CD4-positive, alpha-beta T cell treated with Interleukin-2 at 100 ng/mL for 4 hours (primary cell): ENCODE measurements at regions not wholly inside any gene's neighbourhood (a gene's known extent, or its start where the extent isn't known, plus 50 kb on each side); places are given as distances from the start of the nearest gene placed in this dataset.

ENCODE experiments used
- DNase-seq: peaks from one replicate; pipeline ENCODE4 v3.0.0-alpha.2; 2020; ENCODE audit warnings: low spot score

DNA sequence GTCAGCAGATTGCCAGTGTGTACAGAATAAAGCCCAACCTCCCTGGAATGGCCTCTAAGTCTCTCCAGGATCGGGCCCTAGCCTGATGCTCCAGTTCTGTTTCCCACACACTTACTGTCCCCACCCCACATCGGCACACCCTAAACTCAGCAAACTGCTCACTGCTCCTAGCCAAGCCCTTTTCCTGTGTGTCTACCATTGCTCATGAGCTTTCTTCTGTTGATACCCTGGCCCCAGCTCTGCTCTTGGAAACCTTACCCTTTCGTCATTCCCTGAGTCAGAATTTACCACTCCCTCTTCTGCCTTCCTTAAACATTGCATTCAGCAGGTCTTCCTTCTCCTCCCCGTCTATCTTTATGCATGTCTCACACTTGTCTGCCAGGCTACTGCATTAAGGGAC lies 158.9 kb downstream of the TMX1 start:
- DNase-seq = no peak

DNA sequence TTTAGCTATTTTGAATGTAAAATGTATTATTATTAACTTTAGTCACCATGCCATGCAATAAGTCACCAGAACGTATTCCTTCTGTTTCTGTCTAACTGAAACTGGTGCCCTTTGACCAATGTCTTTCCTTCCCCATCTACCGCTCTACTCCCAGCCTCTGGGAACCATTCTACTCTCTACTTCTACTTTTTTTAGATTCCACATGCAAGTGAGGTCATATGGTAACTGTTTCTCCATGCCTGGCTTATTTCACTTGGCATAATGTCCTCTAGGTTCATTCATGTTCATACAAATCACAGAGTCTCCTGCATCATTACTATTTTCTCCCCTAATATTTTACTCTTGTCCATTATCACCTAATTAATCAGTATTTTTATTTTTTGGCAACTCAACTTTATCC lies 160.1 kb downstream of the TMX1 start:
- no peak for DNase-seq

DNA sequence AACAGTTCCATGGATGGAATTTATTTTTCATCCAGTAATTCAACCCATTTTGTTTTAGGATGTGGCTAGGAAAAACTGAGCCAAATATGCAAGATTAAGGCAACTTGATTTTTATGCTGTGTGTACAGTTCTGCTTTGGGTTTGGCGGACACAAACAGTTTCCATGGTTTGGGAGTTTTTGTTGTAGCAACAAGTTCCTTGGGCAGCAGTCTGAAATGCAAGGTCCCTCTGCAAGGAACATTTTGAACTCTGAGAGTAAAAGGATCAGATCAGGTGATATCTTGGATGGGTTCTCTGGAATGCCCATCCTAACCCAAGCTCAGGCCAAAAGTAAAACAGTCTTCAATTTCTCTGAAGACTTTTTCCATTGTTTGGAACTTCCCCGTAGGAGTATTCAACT lies 161.2 kb downstream of the TMX1 start:
- no peak for DNase-seq

DNA sequence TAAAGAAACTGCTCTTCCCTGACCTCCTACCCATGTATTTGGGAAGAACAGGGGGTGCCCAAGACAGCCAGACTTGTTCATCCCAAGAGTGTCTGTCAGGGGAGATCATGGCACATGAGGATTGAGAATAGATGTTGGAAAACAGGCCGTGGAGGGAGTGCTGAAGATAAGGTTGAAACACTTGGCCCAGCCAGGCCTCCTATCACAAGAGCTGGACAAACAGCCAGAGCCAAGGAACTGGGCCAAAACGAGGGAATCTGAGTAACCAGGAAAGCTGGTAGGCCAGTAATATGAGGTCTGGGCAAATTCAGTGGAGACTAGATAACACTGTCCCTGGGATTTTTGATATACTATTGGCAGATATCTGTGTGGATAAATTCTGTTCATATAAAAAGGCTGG lies 161.7 kb downstream of the TMX1 start:
- no peak for DNase-seq

DNA sequence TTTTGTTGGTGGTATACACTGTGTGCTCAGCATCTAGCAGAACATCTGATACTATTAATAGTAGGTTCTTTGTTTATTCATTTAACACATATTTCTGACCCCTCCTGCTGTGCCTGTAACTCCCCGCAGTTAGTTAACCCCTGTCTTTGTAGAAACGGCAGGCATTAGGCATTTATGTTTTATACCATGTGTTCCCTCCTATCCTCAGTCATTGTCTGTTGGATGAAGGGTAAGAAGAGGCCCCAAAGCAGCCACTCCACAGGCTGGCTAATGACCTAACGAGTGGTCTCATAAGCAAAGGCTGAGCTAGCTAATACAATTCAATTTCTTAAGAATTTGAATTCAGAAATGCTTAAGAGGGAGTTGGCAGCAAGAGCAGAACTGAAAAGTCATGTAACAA lies 170.8 kb downstream of the TMX1 start:
- no peak for DNase-seq

DNA sequence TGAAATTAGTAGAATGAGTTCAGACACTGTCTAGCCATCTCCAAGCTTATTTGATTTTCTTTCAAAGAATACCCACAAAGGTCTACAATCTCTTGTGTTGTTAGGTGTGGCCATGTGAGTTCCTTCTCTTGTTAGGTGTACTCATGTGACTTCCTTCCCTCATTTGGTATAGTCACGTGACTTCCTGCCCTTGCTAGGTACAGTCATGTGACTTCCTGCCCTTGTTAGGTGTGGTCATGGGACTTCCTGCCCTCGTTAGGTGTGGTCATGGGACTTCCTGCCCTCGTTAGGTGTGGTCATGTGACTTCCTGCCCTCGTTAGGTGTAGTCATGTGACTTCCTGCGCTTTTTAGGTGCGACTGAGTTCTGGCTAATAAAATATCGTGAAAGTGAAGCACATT lies 179.6 kb downstream of the TMX1 start:
- peak; percentile 23 for DNase-seq

DNA sequence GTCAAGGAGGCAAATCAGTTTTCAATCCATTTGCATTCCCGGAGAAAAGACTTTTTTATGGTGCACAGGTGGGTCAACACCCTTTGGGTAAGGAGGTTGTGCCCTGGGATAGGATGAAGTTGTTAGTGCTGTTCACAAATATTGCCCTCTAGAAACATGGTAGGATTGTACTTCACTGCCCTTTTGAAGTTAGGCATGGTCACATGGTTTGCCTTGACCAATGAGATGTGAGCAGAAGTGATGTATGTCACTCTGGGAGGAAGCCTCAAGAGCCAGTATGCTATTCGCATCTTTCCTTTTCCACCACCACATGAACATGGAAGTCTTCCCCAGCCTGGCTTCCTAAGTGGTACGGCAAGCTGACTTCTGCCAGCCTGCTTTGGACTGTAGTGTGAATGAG lies 182.7 kb downstream of the TMX1 start:
- no peak for DNase-seq

DNA sequence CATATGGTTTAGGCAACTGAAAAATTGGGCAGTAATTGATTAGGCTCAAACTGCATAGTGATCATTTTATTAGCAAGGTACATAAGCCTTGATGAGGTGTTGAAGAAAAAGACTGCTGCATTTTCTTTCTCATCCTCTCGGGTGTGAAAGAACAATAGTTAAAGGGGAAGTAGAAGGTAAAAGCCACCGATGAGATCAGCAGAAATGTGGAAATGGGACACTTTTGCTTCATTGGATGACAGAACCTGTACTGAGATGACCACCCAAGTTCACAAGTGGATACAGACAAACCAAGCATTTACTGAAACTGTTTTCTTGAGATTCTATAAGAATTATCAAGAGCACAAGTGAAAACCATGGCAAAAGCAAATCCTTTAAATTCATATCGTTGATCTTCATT lies 184.0 kb downstream of the TMX1 start:
- no peak for DNase-seq

DNA sequence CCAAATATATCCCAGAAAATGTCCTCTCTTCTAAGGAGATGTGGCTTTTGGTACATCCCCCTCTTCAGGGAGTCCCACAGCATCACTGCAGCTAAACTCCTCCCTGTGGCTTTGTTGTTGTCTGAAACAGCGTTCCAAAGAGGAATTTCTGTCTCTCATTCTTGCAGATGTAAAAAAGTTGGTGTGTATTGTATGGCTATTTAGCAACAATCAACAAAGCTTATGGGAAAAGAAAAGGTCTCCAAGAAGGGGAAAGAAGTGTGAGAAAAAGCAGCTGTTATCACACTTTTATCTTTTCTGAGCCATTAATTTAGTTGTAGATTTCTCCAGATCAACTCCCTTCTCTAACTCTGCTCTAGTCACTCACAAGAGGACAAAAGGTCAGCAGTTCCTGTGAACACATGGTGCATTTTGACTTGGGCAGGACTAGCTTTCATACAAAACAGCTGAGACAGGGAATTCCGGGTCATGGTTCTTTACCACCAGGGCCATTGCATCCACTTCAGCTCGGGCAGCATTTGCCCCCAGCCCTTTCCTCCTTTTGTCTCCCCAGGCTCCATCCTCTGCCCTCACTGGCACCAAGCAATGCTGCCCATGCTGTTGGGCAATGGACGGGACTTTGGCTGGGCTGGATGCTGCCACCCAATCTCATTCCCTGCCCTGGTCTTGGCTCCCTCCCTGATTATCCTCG lies 184.7 kb downstream of the TMX1 start:
- DNase-seq = no peak

DNA sequence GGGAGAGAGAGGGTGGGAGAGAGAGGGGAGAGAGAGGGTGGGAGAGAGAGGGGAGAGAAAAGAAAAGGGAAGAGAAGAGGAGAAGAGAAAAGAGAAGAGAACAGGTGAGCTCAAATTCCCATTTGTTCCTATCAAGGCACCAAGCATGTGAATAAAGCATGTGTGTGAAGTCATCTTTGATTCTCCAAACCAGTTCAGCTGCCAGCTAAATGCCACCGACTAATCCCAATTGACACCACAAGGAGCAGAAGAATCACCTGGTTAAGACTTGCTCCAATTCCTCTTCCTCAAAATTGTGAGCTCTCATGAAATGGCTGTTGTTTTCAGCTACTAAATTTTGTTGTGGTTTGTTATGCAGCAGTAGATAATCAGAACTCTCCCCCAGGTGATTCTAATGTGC lies 188.9 kb downstream of the TMX1 start:
- no peak for DNase-seq

DNA sequence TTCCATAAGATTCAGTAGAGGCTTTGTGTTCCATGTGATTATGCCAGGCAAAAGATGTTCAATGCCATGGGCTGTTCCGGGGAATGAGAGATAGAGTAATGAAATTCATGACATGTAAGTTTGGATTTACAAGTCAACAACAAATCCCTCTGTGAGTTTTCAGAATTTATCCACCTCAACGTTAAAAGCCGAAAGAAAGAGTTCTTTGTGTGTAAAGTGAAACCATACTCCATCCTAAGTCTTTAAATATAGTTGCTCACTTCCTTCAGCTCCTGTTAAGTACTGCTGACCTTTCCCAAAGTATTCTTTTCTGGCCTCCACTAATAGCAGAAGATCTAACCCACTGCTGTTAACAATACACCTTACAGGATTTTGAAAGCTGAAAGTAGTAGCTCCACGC lies 190.0 kb downstream of the TMX1 start:
- no peak for DNase-seq

DNA sequence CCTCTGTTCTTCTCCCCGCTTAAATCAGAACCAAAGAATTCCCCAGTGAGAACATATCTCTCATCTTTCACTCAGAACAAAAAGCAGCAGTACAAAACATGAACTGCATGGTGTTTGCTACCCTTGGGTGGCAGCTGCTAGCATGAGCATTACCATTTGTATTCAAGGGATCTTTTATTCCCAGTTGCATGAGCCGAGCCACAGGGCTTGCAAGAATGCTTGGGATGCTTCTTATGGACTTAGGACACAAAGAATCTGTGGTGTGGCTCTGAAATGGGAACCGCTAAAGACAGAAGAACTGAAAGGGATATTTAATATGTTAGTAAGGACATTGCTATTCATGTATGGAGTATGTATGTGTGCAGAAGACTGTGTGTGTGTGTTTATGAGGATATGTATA lies 190.6 kb downstream of the TMX1 start:
- DNase-seq = no peak

DNA sequence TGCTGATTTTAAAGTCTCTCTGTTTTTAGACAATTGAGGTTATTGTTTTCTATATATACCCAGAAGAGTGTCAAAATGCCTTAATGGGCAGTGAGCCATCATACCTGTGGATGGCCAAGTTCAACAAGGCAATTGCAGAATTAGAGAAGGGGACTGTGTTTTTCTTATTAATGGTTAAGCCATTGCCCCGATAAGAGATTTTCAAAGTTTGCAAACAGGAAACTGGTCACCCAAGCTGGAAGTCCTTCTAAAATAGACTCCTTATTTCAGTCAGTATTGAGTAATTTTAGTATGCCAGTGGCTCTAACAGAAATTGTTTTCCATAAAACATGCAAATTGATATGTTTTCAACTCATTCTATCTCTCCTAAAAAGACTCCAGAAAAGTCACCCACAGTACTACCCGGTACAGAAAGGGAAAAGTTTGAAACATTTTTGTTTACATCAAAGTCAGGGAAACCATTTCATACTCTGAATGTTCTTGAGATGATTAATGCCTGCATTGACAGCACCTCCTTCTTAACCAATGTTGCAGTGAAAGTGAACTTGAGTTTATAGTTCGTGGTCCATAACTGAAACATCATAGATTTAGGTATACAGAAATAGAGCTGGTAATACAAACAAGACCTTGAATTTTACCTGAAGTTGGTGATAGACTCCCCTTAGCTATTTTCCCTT lies 191.1 kb downstream of the TMX1 start:
- no peak for DNase-seq

DNA sequence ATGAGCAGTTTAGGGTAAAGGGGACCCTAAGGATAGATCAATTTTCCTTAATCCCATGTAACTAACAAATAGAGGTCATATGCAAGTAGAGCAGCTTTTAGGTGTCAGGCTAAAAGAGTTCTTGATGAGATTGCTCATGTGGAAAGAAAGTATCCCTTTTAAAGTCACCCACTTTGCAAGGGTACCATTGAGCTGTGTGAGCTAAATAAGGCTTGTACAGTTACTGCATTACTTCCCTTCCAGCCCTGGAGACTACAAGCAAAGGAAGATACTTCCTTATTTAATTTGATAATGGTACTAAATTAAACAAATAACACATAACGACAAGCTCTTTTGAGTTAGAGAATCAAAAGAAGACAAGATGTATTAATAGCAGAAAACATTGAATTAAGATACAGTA lies 191.7 kb downstream of the TMX1 start:
- no peak for DNase-seq

DNA sequence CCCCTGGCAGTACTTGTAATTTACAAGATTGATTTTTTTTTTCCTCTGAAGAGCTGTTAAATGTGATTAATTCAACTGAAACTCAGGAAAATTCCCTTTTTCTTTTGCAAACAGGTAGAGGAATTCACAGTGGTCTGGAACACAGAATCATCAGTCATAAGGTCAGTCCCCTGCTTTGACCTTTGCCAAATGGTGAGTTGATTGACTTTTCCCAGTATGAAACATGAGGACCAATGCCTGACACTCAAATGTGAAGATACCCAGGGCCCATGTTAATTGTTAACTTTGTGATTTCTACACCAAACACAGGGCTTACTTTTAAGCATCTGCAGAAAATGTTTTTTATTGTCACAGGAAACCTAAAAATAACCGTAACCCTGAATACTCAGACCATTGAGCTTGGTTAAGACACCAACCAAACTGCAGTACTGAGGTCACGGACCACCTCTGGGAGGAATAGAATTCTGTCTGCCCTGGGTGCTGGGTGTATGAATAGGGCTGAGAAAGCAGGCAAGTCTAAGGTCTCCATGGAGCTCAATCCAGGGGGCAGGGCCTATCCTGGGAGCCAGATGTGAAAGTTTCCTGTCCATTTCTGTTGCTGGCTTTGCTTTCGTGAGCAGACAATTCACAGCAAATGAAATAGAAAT lies 192.4 kb downstream of the TMX1 start:
- no peak for DNase-seq

DNA sequence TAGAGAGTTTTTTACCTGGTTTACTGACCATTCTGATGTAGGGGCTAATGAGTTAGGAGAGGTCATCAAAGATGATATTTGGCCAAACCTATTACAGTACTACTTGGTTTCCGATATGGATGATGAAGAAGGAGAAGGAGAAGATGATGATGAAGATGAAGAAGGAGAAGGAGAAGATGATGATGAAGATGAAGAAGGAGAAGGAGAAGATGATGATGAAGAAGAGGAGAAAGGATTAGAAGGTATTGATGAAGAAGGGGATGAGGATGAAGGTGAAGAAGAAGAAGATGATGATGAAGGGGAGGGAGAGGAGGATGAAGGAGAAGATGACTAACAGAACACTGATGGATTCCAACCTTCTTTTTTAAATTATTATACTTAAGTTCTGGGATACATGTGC lies 196.6 kb downstream of the TMX1 start:
- DNase-seq = no peak

DNA sequence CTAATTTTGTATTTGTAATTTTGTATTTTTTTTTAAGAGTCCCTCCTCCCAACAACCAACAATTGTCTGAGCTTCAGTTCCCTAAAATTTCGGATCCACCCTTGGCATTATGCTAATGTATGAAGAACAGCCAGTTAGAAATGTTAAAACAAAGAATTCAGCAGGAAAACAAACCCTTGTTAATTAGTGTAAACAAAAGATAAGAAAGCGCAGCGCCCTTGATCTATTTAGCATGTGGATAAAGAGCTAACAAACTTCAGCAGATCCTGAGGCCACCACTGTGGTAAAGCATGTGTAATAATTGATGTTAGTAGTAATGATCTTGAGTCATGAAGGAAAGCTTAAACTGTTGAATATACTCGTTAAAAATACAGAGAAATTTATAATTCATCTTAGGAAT lies 199.8 kb downstream of the TMX1 start:
- no peak for DNase-seq

DNA sequence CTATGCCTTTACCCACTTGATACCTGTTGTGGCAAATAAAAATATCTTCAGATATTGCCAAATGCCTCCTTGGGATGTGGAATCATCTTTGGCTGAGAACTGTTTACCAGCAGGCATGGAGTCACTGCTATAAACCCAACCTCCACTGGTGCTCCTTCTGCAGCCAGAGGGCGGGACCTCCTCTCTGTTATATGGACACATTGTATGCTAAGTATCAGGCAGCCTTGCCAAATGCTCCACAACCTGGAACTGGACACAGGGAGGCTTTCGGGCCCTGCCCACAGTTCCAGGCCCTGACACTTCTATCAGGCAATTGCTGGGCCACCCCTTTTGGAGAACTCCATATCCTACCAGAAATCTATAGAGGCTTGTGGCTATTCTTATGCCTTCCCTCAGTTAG lies 201.0 kb downstream of the TMX1 start:
- no peak for DNase-seq

DNA sequence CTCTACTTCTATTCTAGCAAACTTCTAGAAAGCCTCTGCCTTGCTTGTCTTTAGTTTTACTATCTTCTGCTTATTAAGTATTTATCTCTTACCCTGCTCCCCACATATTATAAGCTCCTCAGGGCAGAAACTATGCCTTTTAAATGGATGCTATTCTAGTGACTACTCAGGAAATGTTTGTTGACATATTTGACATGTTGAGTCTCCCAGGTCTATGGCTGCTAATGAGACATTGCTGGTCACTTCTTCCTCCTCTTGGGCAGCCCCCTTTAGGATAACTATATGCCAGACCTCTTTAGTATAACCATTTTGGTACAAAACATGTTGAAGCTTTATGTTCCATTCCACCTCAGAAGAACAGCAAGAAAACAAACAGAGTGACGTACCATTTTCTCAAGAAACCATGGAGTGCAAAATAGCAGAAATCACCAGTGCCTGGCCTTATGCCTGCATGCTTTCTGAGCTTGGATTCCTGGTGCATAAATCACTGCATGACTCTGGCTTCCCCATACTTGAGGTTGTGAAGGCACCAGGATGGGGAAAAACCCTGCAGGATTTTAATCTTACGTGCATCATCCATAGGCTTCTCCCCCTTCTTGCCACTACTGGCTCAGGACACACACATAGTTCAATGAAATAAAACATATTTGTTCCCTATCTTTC lies 202.6 kb downstream of the TMX1 start:
- DNase-seq = no peak

DNA sequence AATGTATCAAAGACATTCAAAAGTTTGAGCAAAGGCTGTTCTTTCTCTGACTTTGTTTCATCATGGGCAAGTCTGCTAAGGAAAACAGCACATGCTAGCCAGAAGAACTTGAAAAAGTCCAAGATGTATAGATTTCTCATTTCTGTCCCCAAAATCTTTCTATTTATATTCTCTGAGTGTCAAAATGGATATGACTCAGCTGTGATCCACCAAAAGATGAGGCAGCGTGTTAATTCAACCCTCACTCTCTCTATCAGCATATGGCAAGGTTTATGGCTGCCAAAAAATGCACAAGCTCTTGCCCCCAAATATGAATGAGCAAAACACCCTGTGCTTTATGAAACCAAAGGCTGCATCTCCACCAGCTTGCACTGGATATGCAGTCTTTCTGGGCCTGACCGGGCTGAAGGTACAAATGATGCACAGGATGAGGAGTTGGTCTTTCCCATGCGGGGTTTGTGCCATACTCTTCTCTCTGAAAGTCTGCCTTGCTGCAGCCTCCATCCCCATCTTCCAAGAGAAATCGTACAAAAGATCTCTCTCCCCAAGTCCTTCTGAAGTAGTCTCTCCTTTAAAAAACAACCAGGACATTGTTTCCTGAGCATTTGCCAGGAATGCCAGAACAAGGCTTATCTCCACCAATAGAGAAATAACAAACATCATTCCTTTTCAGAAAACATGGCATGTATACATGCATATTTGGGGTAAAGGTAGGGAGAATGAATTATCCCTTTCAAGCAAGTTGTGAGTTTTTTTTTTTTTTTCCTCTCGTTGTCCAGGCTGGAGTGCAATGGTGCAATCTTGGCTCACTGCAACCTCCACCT lies 203.4 kb downstream of the TMX1 start:
- no peak for DNase-seq

DNA sequence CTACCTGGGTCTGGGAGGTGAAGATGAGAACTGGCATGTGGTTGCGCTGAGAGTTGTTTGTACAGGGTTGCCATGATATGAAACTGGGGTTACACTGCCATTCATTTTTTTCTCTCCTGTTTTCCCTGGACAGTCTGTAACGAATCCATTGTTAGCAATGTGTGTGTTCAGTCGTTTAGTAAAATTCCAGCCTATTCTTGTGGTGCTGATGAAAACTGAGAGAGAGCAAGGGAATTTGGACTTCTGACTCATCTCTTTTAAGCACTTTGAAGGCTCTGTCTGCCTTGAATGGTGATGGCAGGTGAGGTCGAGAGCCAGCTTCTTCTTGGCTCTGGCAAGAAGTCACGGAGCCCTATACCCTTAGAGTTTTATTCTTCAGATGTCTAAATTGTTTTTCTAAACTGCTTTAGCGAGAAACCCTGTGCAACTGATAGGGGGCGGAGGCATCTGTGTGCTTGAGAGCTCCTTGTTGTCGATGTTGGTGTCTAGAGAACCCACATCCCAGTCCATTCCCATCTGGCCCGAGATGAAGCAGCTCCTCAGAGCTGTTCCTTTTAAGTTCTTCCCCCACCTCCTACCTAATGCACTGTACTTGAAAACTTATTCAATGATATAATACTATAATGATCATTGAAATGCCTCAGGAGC lies 204.4 kb downstream of the TMX1 start:
- no peak for DNase-seq

DNA sequence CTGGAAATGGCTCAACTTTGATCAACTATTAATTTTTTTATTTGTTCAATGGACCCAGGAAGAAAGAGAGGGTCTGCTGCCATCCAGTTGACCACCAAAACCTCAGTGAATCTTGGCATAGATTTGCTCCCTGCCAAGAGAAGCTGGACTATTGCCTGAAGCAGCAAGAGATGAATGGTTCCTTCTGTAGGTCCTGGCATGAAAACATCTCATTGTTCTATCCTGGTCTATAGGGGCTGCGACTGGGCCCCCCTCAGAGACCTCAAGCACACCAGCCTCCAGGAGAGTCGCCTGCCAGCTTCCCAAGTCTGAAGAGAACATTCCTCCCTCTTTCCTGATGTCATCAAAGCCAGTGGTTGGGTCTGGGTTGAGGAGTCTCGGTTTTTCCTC lies 204.9 kb downstream of the TMX1 start:
- DNase-seq = no peak
